HG03280 (cell line): ENCODE measurements at regions not wholly inside any gene's neighbourhood (a gene's known extent, or its start where the extent isn't known, plus 50 kb on each side); places are given as distances from the start of the nearest gene placed in this dataset.
"Not testable (repeated sequence)": the region's sequence is repeated elsewhere in the genome, so short reads cannot be mapped to it uniquely, and the experiment has no call there.

Experiments
- ATAC-seq: cut with Tn5 transposase; IDR thresholded peaks from one replicate; pipeline ENCODE4 v1.9.1; 2021; ENCODE audit warnings: mild to moderate bottlenecking, moderate library complexity; ENCODE audit not compliant: unreplicated experiment

GRCh38 chr13:42474954-42475353, 99.0 kb upstream of the TNFSF11 start:
- no peak for ATAC-seq

- ATAC-seq, result no peak
These were observed 96.3 kb upstream of the TNFSF11 start for GRCh38 chr13:42477596-42478190.

- ATAC-seq, result no peak
These were observed 95.3 kb upstream of the TNFSF11 start for GRCh38 chr13:42478531-42479156.

GRCh38 chr13:42484386-42484785, 89.6 kb upstream of the TNFSF11 start:
- ATAC-seq, result no peak

GRCh38 chr13:42485272-42485671, 88.7 kb upstream of the TNFSF11 start:
- no peak for ATAC-seq

- no peak for ATAC-seq
These were observed 87.2 kb upstream of the TNFSF11 start for GRCh38 chr13:42486711-42487198.

- ATAC-seq, result no peak
These were observed 86.7 kb upstream of the TNFSF11 start for GRCh38 chr13:42487221-42487620.

GRCh38 chr13:42490676-42491075, 83.3 kb upstream of the TNFSF11 start:
- no peak for ATAC-seq

- no peak for ATAC-seq
These were observed 81.5 kb upstream of the TNFSF11 start for GRCh38 chr13:42492372-42492920.

GRCh38 chr13:42494157-42494556, 79.8 kb upstream of the TNFSF11 start:
- ATAC-seq, result no peak

GRCh38 chr13:42495255-42495654, 78.7 kb upstream of the TNFSF11 start:
- no peak for ATAC-seq

GRCh38 chr13:42495751-42496150, 78.2 kb upstream of the TNFSF11 start:
- ATAC-seq, result no peak

GRCh38 chr13:42496926-42497554, 76.9 kb upstream of the TNFSF11 start:
- ATAC-seq, result not testable (repeated sequence)

GRCh38 chr13:42497798-42498197, 76.2 kb upstream of the TNFSF11 start:
- ATAC-seq, result peak; percentile 75

GRCh38 chr13:42498521-42498920, 75.4 kb upstream of the TNFSF11 start:
- ATAC-seq, result no peak
